GM23248 (cell line): ENCODE measurements at regions not wholly inside any gene's neighbourhood (a gene's known extent, or its start where the extent isn't known, plus 50 kb on each side); places are given as distances from the start of the nearest gene placed in this dataset.
"Not testable (repeated sequence)": the region's sequence is repeated elsewhere in the genome, so short reads cannot be mapped to it uniquely, and the experiment has no call there.

Experiments
- EZH2 ChIP-seq: fragments of 200-600 bp; sonication (generic); IDR thresholded peaks from 2 replicates; pipeline ENCODE4 v1.6.1; 2018; ENCODE audit warnings: antibody characterized with exemption, mild to moderate bottlenecking; ENCODE audit not compliant: insufficient read depth, poor library complexity, severe bottlenecking
- EZH2phosphoT487 ChIP-seq: fragments of 200-600 bp; sonication (generic); IDR thresholded peaks from 2 replicates; pipeline ENCODE4 v1.6.1; 2018; ENCODE audit warnings: antibody characterized with exemption, moderate library complexity, mild to moderate bottlenecking, low read depth; ENCODE audit not compliant: insufficient read depth

- not testable (repeated sequence) for TF ChIP-seq EZH2phosphoT487, EZH2
These were observed 86.3 kb downstream of the CPN2 start for GRCh38 chr3:194264631-194265504.
